ENCODE measurements at regions not wholly inside any gene's neighbourhood (a gene's known extent, or its start where the extent isn't known, plus 50 kb on each side); places are given as distances from the start of the nearest gene placed in this dataset.

DNA sequence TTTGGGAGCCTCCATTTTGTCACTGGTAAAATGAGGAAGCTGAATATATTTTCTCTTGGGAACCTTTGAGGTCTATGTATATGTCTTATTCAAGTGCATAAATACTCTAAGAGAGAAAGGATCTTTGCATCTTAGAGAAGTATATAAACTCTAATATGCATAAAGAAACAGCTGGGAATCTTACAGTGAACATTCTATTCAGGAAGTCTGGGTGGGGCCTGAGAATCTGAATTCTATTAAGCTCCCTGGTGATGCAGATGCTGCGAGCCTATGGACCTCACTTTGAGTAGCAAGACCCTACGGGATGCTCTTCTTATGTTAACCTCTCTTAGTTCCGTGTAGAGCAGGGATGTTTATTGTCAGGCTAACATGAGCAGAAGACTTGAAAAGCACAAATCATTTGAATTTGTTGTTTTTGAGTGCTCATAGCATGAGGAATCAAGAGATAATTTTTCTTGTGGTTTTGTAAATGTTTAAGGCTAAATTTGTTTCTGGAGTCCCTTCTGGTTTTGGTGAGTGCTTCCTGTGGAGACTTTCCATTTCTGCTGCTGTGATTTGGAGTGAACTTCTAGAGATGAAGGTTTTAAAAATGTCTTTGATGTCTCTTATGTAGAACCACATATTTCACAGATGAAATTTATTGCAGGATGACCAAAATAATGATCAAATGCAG is 281.2 kb upstream of the JAG1 start:
- TF ChIP-seq, protein P1, sequence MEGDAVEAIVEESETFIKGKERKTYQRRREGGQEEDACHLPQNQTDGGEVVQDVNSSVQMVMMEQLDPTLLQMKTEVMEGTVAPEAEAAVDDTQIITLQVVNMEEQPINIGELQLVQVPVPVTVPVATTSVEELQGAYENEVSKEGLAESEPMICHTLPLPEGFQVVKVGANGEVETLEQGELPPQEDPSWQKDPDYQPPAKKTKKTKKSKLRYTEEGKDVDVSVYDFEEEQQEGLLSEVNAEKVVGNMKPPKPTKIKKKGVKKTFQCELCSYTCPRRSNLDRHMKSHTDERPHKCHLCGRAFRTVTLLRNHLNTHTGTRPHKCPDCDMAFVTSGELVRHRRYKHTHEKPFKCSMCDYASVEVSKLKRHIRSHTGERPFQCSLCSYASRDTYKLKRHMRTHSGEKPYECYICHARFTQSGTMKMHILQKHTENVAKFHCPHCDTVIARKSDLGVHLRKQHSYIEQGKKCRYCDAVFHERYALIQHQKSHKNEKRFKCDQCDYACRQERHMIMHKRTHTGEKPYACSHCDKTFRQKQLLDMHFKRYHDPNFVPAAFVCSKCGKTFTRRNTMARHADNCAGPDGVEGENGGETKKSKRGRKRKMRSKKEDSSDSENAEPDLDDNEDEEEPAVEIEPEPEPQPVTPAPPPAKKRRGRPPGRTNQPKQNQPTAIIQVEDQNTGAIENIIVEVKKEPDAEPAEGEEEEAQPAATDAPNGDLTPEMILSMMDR (IDR thresholded peaks at IDR 0.05): no peak
- TF ChIP-seq EP300 (IDR thresholded peaks at IDR 0.05; ENCODE audit: borderline replicate concordance in 1 of 2, low read depth in 1 of 2, low read length in 1 of 2) (no peak), GATA2 (CRISPR knock-in tag; IDR thresholded peaks at IDR 0.05) (no peak), RAD21 (IDR thresholded peaks at IDR 0.05; ENCODE audit: low read length) (no peak), SMC3 (IDR thresholded peaks at IDR 0.05; ENCODE audit: low read depth, low read length) (no peak), TCF12 (IDR thresholded peaks at IDR 0.05) (no peak), POLR2AphosphoS5 (IDR thresholded peaks at IDR 0.05; ENCODE audit: low read depth, low read length) (no peak)
- TF ChIP-seq, protein P2, sequence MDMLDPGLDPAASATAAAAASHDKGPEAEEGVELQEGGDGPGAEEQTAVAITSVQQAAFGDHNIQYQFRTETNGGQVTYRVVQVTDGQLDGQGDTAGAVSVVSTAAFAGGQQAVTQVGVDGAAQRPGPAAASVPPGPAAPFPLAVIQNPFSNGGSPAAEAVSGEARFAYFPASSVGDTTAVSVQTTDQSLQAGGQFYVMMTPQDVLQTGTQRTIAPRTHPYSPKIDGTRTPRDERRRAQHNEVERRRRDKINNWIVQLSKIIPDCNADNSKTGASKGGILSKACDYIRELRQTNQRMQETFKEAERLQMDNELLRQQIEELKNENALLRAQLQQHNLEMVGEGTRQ (IDR thresholded peaks at IDR 0.05; ENCODE audit: borderline replicate concordance, low read depth, low read length): no peak
- TF ChIP-seq, protein P3, sequence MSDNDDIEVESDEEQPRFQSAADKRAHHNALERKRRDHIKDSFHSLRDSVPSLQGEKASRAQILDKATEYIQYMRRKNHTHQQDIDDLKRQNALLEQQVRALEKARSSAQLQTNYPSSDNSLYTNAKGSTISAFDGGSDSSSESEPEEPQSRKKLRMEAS (IDR thresholded peaks at IDR 0.05; ENCODE audit: low read depth): no peak
- TF ChIP-seq, protein P4, sequence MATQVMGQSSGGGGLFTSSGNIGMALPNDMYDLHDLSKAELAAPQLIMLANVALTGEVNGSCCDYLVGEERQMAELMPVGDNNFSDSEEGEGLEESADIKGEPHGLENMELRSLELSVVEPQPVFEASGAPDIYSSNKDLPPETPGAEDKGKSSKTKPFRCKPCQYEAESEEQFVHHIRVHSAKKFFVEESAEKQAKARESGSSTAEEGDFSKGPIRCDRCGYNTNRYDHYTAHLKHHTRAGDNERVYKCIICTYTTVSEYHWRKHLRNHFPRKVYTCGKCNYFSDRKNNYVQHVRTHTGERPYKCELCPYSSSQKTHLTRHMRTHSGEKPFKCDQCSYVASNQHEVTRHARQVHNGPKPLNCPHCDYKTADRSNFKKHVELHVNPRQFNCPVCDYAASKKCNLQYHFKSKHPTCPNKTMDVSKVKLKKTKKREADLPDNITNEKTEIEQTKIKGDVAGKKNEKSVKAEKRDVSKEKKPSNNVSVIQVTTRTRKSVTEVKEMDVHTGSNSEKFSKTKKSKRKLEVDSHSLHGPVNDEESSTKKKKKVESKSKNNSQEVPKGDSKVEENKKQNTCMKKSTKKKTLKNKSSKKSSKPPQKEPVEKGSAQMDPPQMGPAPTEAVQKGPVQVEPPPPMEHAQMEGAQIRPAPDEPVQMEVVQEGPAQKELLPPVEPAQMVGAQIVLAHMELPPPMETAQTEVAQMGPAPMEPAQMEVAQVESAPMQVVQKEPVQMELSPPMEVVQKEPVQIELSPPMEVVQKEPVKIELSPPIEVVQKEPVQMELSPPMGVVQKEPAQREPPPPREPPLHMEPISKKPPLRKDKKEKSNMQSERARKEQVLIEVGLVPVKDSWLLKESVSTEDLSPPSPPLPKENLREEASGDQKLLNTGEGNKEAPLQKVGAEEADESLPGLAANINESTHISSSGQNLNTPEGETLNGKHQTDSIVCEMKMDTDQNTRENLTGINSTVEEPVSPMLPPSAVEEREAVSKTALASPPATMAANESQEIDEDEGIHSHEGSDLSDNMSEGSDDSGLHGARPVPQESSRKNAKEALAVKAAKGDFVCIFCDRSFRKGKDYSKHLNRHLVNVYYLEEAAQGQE (IDR thresholded peaks at IDR 0.05; ENCODE audit: low read depth, low read length): no peak
